ENCODE measurements at regions not wholly inside any gene's neighbourhood (a gene's known extent, or its start where the extent isn't known, plus 50 kb on each side); places are given as distances from the start of the nearest gene placed in this dataset.

- TF ChIP-seq POLR2A (IDR thresholded peaks at IDR 0.05): no peak
- TF ChIP-seq CTCF (IDR thresholded peaks at IDR 0.05): no peak
These were observed 639.9 kb upstream of the ACO1 start for GRCh38 chr9:31744589-31744988.

All from thyroid gland (tissue), 4 donors.